Suprapubic skin (tissue), 4 donors: ENCODE measurements at regions not wholly inside any gene's neighbourhood (a gene's known extent, or its start where the extent isn't known, plus 50 kb on each side); places are given as distances from the start of the nearest gene placed in this dataset.

ENCODE experiments used
- DNase-seq, 2 donors: peaks; one replicate each; pipeline ENCODE4 v3.0.0-alpha.2; 2019; ENCODE audit warnings: low spot score in 2 of 2
- H3K27ac ChIP-seq: fragments of 200-600 bp; sonication (generic); one replicate; pipeline ENCODE4 v1.5.1; 2019
- H3K27me3 ChIP-seq: fragments of 200-600 bp; sonication (generic); one replicate; pipeline ENCODE4 v1.5.1; 2019
- H3K36me3 ChIP-seq: fragments of 200-600 bp; sonication (generic); one replicate; pipeline ENCODE4 v1.5.1; 2019
- H3K4me1 ChIP-seq: fragments of 200-600 bp; sonication (generic); one replicate; pipeline ENCODE4 v1.5.1; 2019
- H3K4me3 ChIP-seq: fragments of 200-600 bp; sonication (generic); one replicate; pipeline ENCODE4 v1.5.1; 2019; ENCODE audit warnings: mild to moderate bottlenecking
- H3K9me3 ChIP-seq: fragments of 200-600 bp; sonication (generic); one replicate; pipeline ENCODE4 v1.5.1; 2019
- CTCF ChIP-seq, 2 donors: fragments of 200-600 bp in 1 of 2; fragments of 450-650 bp in 1 of 2; sonication (generic) in 1 of 2; IDR thresholded peaks; one replicate each; pipeline ENCODE4 v1.5.1; 2016 to 2019; ENCODE audit warnings: antibody characterized with exemption in 2 of 2, mild to moderate bottlenecking in 1 of 2, moderate library complexity in 1 of 2
- EP300 ChIP-seq: sonication (generic); formaldehyde crosslinking; IDR thresholded peaks from one replicate; pipeline ENCODE4 v1.6.1; 2017; ENCODE audit warnings: antibody characterized with exemption
- POLR2A ChIP-seq, 2 donors: fragments of 450-650 bp; IDR thresholded peaks; one replicate each; pipeline ENCODE4 v1.6.1; 2017; ENCODE audit warnings: antibody characterized with exemption in 2 of 2, mild to moderate bottlenecking in 2 of 2, moderate library complexity in 2 of 2
- POLR2AphosphoS5 ChIP-seq, 3 donors: sonication (generic); formaldehyde crosslinking; IDR thresholded peaks; one replicate each; pipeline ENCODE4 v1.6.1; 2017; ENCODE audit warnings: antibody characterized with exemption in 3 of 3
- WGBS: methylation state at CpG from one replicate; pipeline ENCODE4 v1.1.5; 2018; 5-methylcytosine and 5-hydroxymethylcytosine counted together

DNA sequence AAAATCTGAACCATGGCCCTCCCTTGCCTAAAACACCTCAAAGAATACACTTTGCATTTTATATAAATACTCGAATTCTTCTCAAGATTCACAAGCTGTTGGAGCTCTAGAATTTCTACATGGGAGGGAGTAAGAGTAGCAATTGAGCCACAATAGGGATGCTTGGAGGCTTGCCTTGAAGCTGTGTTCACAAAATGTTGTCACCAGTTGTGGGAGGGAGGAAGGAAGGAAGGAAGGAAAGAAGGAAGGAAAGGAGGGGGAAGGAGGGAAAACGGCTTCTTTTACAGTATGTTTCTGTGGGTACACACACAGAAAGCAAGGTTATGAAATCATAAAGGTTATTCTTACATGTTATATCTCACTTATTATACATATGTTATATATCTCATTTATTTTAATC lies 128.6 kb upstream of the PEG3 start:
- Histone ChIP-seq H3K4me1 (no peaks in the 10 kb centered on the region), H3K9me3 (peaks cover 4% of the 10 kb centered on the region), H3K27me3 (peaks cover 3% of the 10 kb centered on the region), H3K36me3 (no peaks in the 10 kb centered on the region), H3K4me3 (no peak overlapping the region), H3K27ac (no peak overlapping the region)
- TF ChIP-seq POLR2AphosphoS5 (IDR thresholded peaks at IDR 0.05), result no peak
- no peak for TF ChIP-seq EP300
- TF ChIP-seq CTCF (IDR thresholded peaks at IDR 0.05), result no peak
- TF ChIP-seq POLR2A (IDR thresholded peaks at IDR 0.05), result no peak
- WGBS, result 44% methylated on average over 2 of the region's 2 CpGs
- DNase-seq, result no peak

GRCh38 chr19:56969759-56970178 lies 129.2 kb upstream of the PEG3 start:
- DNase-seq, result no peak
- TF ChIP-seq EP300 (no peak), POLR2A (IDR thresholded peaks at IDR 0.05) (no peak), POLR2AphosphoS5 (IDR thresholded peaks at IDR 0.05) (no peak), CTCF (IDR thresholded peaks at IDR 0.05) (no peak)
- H3K36me3 ChIP-seq, result no peaks in the 10 kb centered on the region
- peaks cover 4% of the 10 kb centered on the region for H3K9me3 ChIP-seq
- WGBS, result 12% methylated on average over 6 of the region's 6 CpGs
- no peak overlapping the region for H3K27ac ChIP-seq
- H3K4me3 ChIP-seq, result no peak overlapping the region
- H3K4me1 ChIP-seq, result no peaks in the 10 kb centered on the region
- H3K27me3 ChIP-seq, result peaks cover 3% of the 10 kb centered on the region

- Histone ChIP-seq H3K4me1 (no peaks in the 10 kb centered on the region), H3K36me3 (no peaks in the 10 kb centered on the region), H3K4me3 (no peak overlapping the region), H3K27me3 (peaks cover 3% of the 10 kb centered on the region), H3K27ac (no peak overlapping the region), H3K9me3 (peaks cover 4% of the 10 kb centered on the region)
- 68% methylated on average over 14 of the region's 14 CpGs for WGBS
- no peak for TF ChIP-seq POLR2AphosphoS5 (IDR thresholded peaks at IDR 0.05)
- no peak for TF ChIP-seq CTCF (IDR thresholded peaks at IDR 0.05)
- no peak for TF ChIP-seq POLR2A (IDR thresholded peaks at IDR 0.05)
- DNase-seq, result no peak
Measured at GRCh38 chr19:56971230-56971629, 130.7 kb upstream of the PEG3 start.

- peaks cover 4% of the 10 kb centered on the region for H3K9me3 ChIP-seq
- DNase-seq, result no peak
- no peaks in the 10 kb centered on the region for H3K27me3 ChIP-seq
- 61% methylated on average over 16 of the region's 16 CpGs for WGBS
- no peak for TF ChIP-seq POLR2A (IDR thresholded peaks at IDR 0.05)
- TF ChIP-seq CTCF (IDR thresholded peaks at IDR 0.05), result no peak
- no peak for TF ChIP-seq POLR2AphosphoS5 (IDR thresholded peaks at IDR 0.05)
- TF ChIP-seq EP300, result no peak
- H3K27ac ChIP-seq, result no peak overlapping the region
- no peaks in the 10 kb centered on the region for H3K4me1 ChIP-seq
- H3K36me3 ChIP-seq, result no peaks in the 10 kb centered on the region
- no peak overlapping the region for H3K4me3 ChIP-seq
Measured at GRCh38 chr19:56972291-56972841, 131.8 kb upstream of the PEG3 start.

- H3K4me3 ChIP-seq, result no peak overlapping the region
- no peak for DNase-seq
- no peaks in the 10 kb centered on the region for H3K27me3 ChIP-seq
- no peak for TF ChIP-seq CTCF (IDR thresholded peaks at IDR 0.05)
- no peak for TF ChIP-seq EP300
- no peak for TF ChIP-seq POLR2AphosphoS5 (IDR thresholded peaks at IDR 0.05)
- TF ChIP-seq POLR2A (IDR thresholded peaks at IDR 0.05), result no peak
- peaks cover 4% of the 10 kb centered on the region for H3K9me3 ChIP-seq
- H3K27ac ChIP-seq, result no peak overlapping the region
- 55% methylated on average over 12 of the region's 12 CpGs for WGBS
- no peaks in the 10 kb centered on the region for H3K4me1 ChIP-seq
- H3K36me3 ChIP-seq, result no peaks in the 10 kb centered on the region
Measured at GRCh38 chr19:56973713-56974555, 133.4 kb upstream of the PEG3 start.
